ENCODE measurements at regions not wholly inside any gene's neighbourhood (a gene's known extent, or its start where the extent isn't known, plus 50 kb on each side); places are given as distances from the start of the nearest gene placed in this dataset.
A peak's percentile ranks its signal among the peaks of the same experiment; 100 is the strongest.

DNA sequence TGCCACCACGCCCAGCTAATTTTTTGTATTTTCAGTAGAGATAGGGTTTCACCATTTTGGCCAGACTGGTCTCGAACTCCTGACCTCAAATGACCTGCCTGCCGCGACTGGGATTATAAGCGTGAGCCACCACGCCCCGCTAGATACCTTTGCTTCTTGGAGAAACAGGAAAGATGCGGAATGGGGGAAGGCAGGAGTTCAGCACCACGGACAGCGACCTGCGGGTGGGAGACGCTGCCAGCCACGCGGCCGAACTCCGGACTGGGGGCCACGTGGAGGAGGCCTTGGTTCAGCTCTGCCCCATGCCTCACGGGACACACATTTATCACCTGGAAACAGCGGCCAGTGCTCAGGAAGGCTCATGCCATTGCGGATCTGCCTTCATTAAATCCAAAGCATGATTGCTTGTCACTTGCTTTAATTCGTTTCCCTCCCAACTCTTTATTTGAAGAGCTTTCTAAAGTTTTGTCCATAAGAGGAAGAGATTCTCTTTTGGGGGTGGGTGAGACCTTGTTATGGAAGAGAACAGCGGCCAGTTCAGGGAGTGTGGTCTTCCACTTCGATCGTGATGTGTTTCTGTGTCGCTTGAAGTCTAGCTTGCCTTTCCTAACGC lies 219.9 kb downstream of the ENGASE start:
- peak; percentile 28 for FAIRE-seq
- Histone ChIP-seq H3K27ac (ENCODE audit: insufficient read depth, low read depth, low read length) (no peak overlapping the region), H3K4me2 (ENCODE audit: insufficient read depth, low read length) (no peak overlapping the region), H3K79me2 (ENCODE audit: control insufficient read depth, insufficient read depth, low read length) (no peaks in the 10 kb centered on the region), H4K20me1 (replicated peaks; ENCODE audit: control insufficient read depth, extremely low read depth, insufficient read depth, low read length) (no peaks in the 10 kb centered on the region), H3K4me1 (ENCODE audit: control insufficient read depth, extremely low read depth, insufficient read depth, low read length) (no peaks in the 10 kb centered on the region), H3K9me3 (replicated peaks; ENCODE audit: control insufficient read depth, insufficient read depth, low read length) (no peaks in the 10 kb centered on the region), H2AFZ (ENCODE audit: low read depth, low read length) (no peak overlapping the region), H3K4me3 (replicated peaks in 1 of 3; ENCODE audit: insufficient read depth in 1 of 3, low read depth in 1 of 3, low read length in 3 of 3) (no peak overlapping the region), H3K9me1 (replicated peaks; ENCODE audit: control insufficient read depth, extremely low read depth, insufficient read depth, low read length) (no peaks in the 10 kb centered on the region), H3K9ac (replicated peaks; ENCODE audit: extremely low read depth, insufficient read depth, low read length) (no peak overlapping the region), H3K36me3 (ENCODE audit: control insufficient read depth in 2 of 2, extremely low read depth in 1 of 2, insufficient read depth in 2 of 2, low read length in 2 of 2) (no peaks in the 10 kb centered on the region), H3K27me3 (ENCODE audit: control insufficient read depth in 2 of 2, insufficient read depth in 2 of 2, low read length in 2 of 2) (peaks cover 0 to 2% of the 10 kb centered on the region in 2 experiments)
- CTCF ChIA-PET, result interaction anchor here (0.9 kb wide), 1 partner anchor 99 kb away, joined by 3 read pairs; no protein-coding TSS in a partner anchor
- POLR2A ChIA-PET, result no interaction called here
- no TSS peak for BruUV-seq (replicated peaks)
- peak; percentile 56 for DNase-seq (ENCODE audit: low read depth, low spot score)
- intact Hi-C loops (cut with micrococcal nuclease) (loop anchor here (5.0 kb wide), 1 partner anchor 38 kb away; no protein-coding TSS in a partner anchor), dilution Hi-C loops (cut with MboI; ENCODE audit: extremely low pct_ligation_motif_present, low sequenced_read_pairs) (no loop called here)
- no peak for TF ChIP-seq FOS (IDR thresholded peaks at IDR 0.05; ENCODE audit: borderline replicate concordance, insufficient read depth, low read length)
- TF ChIP-seq, protein P1, sequence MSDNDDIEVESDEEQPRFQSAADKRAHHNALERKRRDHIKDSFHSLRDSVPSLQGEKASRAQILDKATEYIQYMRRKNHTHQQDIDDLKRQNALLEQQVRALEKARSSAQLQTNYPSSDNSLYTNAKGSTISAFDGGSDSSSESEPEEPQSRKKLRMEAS (IDR thresholded peaks at IDR 0.05; ENCODE audit: insufficient read depth, insufficient read length), result peak; percentile 82
- TF ChIP-seq JUN (IDR thresholded peaks at IDR 0.05; ENCODE audit: borderline replicate concordance, insufficient read depth, insufficient read length, low read depth), result no peak
- TF ChIP-seq GATA2 (IDR thresholded peaks at IDR 0.05; ENCODE audit: insufficient read depth, insufficient read length, low read depth, low read length), result no peak
- no peak for TF ChIP-seq EZH2 (IDR thresholded peaks at IDR 0.05; ENCODE audit: borderline replicate concordance, low read depth, low read length, severe bottlenecking)
- peak; percentile 86 for TF ChIP-seq MYC (IDR thresholded peaks at IDR 0.05; ENCODE audit: low read depth, low read length)
- TF ChIP-seq, protein P2, sequence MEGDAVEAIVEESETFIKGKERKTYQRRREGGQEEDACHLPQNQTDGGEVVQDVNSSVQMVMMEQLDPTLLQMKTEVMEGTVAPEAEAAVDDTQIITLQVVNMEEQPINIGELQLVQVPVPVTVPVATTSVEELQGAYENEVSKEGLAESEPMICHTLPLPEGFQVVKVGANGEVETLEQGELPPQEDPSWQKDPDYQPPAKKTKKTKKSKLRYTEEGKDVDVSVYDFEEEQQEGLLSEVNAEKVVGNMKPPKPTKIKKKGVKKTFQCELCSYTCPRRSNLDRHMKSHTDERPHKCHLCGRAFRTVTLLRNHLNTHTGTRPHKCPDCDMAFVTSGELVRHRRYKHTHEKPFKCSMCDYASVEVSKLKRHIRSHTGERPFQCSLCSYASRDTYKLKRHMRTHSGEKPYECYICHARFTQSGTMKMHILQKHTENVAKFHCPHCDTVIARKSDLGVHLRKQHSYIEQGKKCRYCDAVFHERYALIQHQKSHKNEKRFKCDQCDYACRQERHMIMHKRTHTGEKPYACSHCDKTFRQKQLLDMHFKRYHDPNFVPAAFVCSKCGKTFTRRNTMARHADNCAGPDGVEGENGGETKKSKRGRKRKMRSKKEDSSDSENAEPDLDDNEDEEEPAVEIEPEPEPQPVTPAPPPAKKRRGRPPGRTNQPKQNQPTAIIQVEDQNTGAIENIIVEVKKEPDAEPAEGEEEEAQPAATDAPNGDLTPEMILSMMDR (IDR thresholded peaks at IDR 0.05; ENCODE audit: extremely low read depth in 1 of 2, insufficient read depth in 1 of 2, low read depth in 1 of 2, low read length in 2 of 2), result no peak
- TF ChIP-seq POLR2A (IDR thresholded peaks at IDR 0.05; ENCODE audit: low read depth, low read length), result no peak
- no peak for TF ChIP-seq POLR2AphosphoS5 (IDR thresholded peaks at IDR 0.05; ENCODE audit: insufficient read depth, low read depth, low read length)
